GM18909 (cell line): ENCODE measurements at regions not wholly inside any gene's neighbourhood (a gene's known extent, or its start where the extent isn't known, plus 50 kb on each side); places are given as distances from the start of the nearest gene placed in this dataset.

Experiments used
- ATAC-seq: cut with Tn5 transposase; IDR thresholded peaks from one replicate; pipeline ENCODE4 v1.9.1; 2021; ENCODE audit warnings: mild to moderate bottlenecking; ENCODE audit not compliant: unreplicated experiment, poor library complexity

DNA sequence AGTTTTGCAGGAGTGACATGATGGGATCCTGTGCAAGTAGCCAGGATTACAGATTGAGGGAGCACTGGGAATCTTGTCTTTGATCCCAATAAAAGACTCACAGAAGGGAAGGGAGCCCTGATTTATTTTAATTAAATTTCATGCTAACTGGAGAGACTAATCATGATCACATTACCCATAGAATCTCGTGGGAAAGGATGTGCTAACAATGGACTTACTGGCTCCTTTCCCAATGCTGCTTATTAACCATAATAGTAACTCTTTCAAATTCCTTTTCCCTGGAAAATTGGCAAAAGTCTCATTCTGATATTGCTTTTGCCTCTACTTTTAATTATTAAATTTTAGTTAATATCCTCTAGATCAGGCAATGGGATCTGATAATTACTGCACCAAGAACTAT lies 174.8 kb upstream of the AVPR1A start:
- no peak for ATAC-seq

DNA sequence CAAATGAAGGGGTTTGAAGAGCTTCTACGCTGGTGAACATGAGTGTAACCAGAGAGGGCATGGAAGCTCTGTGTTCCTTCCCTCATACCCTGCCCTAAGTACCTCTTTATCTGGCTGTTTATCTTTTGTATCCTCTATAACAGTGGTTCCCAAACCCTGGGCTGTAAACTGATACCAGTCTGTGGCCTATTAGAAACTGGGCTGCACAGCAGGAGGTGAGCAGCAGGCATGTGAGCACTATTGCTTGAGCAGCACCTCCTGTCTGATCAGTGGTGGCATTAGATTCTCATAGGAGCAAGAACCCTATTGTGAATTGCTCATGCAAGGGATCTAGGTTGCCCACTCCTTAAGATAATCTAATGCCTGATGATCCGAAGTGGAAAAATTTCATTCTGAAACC lies 172.9 kb upstream of the AVPR1A start:
- no peak for ATAC-seq

DNA sequence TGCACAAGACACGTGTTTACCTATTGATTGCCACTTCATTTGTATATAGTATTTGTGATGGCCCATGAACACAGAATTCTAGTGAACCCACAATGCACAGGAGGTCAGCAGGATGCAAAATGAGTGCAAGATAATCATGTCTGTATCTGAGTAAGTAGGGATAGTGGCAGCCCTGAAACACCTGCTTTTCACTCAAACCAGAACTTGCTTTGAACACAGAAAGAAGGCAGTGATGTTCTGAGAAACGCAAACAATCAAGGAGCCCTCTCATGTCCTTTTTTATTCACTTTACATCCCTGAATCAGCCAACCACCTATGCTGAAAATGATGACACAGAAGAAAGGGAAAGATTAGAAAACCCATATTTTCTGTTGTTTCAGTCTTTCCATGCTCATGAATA lies 170.4 kb upstream of the AVPR1A start:
- no peak for ATAC-seq

GRCh38 chr12:63319936-63320633 lies 169.1 kb upstream of the AVPR1A start:
- ATAC-seq = no peak

DNA sequence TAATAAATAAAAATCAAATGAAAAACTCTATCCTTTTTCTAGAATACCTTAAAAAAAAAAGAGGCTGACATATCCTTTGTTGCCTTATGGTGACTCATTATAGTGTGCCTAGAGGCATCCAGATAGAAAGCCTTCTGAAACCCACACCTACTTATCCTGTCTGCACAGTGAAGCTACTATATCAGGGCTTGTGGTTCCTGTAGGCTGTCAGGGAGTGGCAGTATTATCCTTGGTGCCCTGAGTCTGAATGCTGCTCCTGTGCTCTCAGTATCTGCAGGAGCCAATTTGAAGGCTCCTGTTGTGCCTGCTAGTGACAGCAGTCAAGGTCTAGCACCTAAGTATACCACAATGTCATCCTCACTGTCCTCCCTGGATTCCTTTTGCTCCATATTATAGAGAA lies 168.4 kb upstream of the AVPR1A start:
- peak; percentile 85 for ATAC-seq

DNA sequence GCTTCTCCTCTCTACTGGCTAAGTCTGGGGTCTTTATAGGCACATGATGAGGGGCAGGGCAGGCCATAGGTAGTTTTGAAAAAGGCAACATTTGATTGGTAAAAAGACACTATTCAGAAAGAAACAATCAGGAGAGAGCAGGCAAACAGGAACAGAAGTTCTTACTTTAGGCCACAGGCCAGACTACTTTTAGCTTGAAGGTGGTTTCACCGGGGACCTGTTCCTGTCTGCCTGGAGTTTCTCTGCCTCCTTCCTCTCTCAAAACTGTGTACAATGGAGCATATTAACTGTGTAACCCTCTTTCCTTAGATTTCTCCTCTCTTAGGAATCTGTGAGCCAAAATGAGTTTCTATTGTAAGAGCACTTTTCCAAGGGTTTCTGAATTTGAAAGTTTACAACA lies 167.9 kb upstream of the AVPR1A start:
- no peak for ATAC-seq

DNA sequence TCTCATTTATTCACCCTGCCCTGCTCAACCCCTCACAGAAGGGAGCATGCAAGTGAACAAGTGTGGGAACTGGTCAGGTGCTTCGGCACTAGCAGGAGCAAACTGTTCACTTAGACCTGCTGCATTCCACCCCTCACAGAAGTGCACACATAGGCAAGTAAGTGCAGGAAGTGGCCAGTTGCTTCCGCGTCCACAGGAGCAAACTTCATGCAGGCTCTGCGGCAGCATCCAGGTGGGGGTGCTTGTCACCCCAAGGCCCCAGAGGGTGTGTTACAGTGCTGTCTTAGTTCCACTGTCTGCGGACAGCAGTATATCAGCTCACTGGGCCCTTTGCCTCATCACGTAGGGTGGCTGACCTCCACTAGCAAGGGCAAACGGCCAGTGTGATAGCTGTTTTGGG lies 167.3 kb upstream of the AVPR1A start:
- no peak for ATAC-seq

DNA sequence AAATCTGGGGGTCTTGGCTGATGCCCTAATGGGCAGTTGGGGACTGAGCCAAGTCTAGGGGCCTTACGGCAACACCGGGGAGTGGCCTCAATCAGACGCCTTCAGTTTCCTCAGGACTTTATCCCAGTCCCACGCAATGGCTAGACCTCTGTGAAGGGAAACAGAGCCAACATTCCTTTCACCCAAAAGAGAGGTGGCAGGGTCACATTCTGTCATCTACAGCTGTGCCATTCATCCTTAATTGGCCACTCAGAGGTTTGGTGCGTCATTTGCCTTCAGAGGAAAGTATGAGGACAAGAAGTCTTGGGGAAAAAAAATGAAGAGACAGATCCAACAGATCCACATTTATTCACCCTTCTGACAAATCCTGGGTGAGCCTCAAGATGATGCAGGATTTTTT lies 166.9 kb upstream of the AVPR1A start:
- no peak for ATAC-seq

DNA sequence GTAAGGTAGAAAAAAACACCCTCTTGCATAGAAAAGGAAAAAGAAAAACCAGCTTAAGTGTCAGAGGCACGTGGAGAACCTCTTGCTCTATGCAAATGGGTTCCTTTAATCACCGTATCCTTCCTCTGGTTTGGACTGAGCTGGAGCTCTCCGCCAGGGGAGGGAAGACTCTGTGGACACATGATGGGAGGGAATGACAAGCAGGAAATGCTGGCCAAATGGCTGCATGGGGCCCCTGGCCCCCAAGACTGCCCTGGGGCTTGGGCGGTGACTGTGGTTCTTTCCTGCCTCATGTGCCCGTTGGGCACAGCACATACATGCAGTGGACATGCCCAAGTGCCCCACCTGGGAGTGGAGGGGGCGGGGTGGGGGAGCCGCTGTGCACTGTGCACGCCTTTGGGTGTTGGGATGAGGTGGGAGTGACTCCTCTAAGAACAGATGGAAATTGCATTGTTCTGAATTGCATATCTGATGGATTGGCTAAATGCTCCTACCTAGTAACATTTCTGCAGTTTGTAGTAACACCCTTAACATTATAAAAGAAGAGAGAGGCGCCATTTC lies 166.4 kb upstream of the AVPR1A start:
- no peak for ATAC-seq

DNA sequence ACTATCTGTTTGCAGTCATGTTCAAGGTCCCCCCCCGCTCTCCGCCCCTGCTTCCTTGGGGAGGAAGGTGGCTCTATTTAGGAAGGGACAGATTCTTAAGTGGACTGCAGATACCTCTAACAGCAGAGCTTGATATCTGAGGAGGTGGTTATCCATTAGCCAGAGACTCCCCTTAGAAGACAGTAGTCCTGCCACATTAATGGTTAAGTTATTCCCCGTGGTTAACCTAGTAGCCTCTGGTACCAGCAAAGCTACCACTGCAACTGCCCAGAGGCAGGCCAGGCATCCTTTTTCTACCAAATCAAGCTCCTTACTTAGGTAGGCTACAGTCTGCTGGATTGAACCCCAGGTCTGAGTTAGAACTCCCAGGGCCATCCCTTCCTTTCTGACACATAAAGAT lies 162.1 kb upstream of the AVPR1A start:
- peak; percentile 88 for ATAC-seq

DNA sequence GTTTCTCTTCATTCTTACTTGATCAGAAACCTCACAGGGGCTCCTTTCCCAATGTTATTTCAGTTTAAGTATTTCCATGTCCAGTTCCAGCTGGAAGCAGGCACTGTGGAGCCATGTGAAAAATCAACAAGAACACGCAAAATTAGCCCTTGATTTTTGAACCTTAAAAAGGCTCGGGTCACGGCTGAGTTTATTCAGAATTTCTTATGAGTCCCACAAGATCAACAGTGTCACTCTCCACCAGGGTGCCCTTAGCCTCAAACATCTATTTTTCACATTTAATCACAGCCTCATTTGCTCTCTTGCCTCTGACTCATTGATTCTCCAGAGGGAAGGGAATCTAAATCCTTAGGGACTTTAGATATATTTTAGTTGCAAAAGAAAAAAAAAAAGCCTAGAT lies 157.7 kb upstream of the AVPR1A start:
- no peak for ATAC-seq

GRCh38 chr12:63307849-63308248 lies 156.8 kb upstream of the AVPR1A start:
- no peak for ATAC-seq

DNA sequence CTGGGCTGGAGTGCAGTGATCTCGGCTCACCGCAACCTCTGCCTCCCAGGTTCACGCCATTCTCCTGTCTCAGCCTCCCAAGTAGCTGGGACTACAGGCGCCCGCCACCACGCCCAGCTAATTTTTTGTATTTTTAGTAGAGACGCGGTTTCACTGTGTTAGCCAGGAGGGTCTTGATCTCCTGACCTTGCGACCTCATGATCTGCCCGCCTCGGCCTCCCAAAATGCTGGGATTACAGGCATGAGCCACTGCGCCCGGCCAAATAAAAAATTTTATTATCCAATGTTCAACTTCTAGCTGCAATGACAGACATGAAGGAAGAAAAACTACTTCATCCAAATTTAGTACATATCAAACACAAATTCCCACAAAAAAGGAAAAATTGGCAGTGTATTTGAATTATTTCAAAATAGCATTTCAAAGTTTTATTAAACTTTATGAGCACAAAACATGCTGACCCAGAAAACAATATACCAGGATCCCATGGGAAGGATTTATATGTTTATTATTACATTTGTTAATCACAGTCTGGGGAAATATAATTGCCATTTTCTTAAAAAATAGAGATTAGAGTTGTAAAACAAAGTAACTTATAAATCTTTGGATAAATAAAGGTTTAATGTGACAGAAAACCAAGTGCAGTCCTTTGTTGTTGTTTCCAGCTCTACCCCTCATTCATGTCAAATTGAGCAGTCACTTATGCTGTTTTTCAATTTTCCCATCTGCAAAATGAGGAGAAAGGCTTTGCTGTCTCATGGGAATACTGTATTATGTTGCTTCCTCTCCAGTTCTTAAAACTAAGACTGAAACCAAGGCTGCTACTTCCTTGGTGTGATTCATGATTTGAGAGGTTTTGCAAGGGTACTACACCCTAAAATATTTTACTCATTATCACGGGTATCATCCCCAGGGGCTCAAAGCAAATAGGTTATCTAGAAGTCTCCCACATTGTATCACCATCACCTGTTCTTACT lies 155.2 kb upstream of the AVPR1A start:
- peak; percentile 45 for ATAC-seq

GRCh38 chr12:63304887-63305316 lies 153.9 kb upstream of the AVPR1A start:
- peak; percentile 50 for ATAC-seq

DNA sequence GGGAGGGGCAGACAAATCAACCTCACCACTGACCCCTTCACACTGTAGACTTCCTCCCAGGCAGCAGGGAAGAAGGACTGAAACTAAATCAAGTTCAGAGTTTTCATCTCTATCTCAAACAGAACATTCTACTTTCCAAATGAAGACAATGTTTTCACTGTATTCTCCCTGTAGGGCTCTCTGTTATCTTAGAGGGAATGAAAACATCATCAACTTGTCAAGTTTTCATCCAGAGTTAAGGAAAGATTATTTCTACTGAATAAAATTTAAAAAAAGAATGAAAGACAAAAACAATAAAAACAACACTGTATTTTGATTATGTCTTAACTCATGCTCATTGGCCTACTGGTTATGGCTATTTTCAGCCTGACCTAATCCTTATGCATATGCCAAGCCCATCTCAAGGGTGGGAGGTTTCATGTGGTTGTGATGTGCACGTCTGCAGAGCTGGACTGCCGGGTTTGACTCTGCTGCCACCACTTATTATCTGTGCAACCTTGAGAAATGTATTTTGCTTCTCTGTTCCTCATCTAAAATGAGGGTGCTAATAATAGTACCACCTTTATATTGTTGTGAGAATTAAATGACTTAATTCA lies 152.0 kb upstream of the AVPR1A start:
- ATAC-seq = peak; percentile 18

DNA sequence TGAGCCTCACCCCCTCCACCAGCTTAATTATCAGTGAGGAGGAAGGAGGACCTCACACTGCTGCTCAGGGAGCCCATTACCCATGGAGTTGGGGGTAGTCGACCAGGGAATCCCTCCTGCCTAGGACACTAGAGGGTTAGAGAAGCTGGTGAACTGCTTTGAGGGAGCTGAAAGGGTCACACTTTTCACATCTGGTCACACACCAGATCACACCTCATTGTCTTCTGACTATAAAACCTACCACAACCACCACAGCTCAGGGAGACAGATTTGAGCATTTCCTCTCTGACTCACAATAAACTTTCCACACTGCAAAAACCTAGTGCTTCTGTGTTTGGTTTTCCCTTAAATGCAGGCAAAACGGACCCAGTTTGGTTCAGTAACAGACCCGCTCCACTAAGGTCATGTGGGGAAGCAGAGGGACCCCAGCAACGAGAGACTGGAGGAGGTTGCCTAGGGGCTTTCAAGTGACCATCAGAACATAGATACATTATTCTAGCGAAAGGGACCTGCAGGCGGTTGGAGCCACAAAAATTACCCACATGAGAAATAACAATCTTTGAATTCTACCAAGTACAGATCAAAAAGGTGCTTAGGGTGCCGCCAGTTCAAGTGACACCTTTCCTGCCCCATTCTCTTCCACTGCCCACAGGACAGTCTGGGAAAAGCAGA lies 151.4 kb upstream of the AVPR1A start:
- ATAC-seq = peak; percentile 82

DNA sequence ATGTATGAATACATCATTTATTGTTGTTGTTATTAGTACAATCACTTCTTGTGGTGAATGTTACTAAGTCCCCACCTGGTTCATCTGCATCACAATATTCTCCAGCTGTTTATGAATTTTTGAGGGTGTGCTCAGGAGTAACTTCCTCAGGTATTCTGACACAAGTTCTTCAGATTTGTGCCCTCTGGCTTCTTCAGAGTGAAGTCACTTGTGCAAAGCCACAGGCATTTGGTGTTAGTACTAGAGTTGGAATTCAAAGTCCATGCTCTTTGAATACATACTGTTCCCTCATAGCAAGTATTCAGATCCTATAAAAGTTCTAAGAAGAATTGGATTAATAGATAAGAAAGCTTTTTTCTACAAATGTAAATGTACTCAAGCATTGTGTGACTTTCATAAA lies 150.3 kb upstream of the AVPR1A start:
- no peak for ATAC-seq

DNA sequence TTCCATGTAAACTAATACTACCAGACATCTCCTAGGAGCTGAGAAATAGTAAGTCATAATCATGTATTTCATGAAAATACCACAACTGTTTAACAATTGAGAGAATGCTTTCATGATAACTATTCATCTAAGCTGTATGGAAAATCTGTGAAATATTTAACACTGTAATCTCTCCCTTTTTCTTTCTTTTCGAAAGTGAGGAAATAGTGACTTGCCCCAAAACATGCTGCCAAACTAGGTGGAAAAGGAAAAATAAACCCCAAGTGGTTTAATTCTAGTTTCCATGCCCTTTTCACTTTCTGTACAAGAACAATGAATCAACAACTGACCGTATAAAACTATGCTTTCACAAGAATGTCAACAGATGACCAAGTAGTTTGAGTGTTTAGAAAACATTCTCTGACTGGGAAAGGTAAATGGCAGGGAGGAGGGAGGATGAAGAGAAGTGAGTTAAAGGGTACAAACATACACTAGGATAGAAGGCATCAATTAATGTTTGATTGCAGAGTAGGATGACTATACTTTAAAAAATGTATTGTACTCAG lies 147.5 kb upstream of the AVPR1A start:
- ATAC-seq = no peak

DNA sequence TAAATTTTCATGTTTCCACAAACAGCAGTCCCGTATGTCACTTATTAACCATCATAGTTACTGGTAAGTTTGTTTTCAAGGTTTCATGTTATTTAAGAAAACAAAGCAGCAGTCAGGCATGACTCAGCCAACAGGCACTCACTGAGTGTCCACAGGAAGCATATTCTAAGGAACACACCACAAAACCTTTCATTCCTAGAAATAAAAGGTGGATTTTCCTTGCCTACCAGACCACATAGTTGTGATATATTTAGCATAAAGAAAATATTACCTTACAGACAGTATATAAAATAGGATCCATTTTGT lies 143.3 kb upstream of the AVPR1A start:
- ATAC-seq = peak; percentile 96
